ENCODE measurements at regions not wholly inside any gene's neighbourhood (a gene's known extent, or its start where the extent isn't known, plus 50 kb on each side); places are given as distances from the start of the nearest gene placed in this dataset.

- no peak overlapping the region for H3K27ac ChIP-seq (ENCODE audit: low read length, poor library complexity, severe bottlenecking)
- no peak overlapping the region for H3K4ac ChIP-seq (ENCODE audit: low read depth in 1 of 2, low read length in 2 of 2)
- no peaks in the 10 kb centered on the region for H3K4me1 ChIP-seq (ENCODE audit: control insufficient read depth, insufficient read depth, low read depth, low read length)
- no peak for DNase-seq
- no peak overlapping the region for H2AK5ac ChIP-seq (ENCODE audit: low read length, severe bottlenecking)
- no peak overlapping the region for H3K23ac ChIP-seq (ENCODE audit: low read length in 2 of 2)
- H2BK5ac ChIP-seq (ENCODE audit: low read depth, low read length, poor library complexity, severe bottlenecking), result no peak overlapping the region
- H3K79me1 ChIP-seq (replicated peaks; ENCODE audit: low read length, poor library complexity, severe bottlenecking), result no peaks in the 10 kb centered on the region
- no peak overlapping the region for H3K4me2 ChIP-seq (ENCODE audit: low read length, poor library complexity, severe bottlenecking)
- no peak overlapping the region for H2BK12ac ChIP-seq (ENCODE audit: low read length in 2 of 2)
- H2BK15ac ChIP-seq (ENCODE audit: low read depth, poor library complexity, severe bottlenecking), result no peak overlapping the region
- no CpG with 5 or more reads among the region's 2 CpGs for WGBS
- no peaks in the 10 kb centered on the region for H3K36me3 ChIP-seq (ENCODE audit: control insufficient read depth in 1 of 2, insufficient read depth in 2 of 2, low read depth in 1 of 2, low read length in 2 of 2)
- no peaks in the 10 kb centered on the region for H3K9me3 ChIP-seq (ENCODE audit: control insufficient read depth, low read length)
- H3K18ac ChIP-seq (ENCODE audit: low read depth in 1 of 2, low read length in 2 of 2), result no peak overlapping the region
- H2AFZ ChIP-seq (ENCODE audit: low read depth, low read length), result no peak overlapping the region
- H3K27me3 ChIP-seq (ENCODE audit: control insufficient read depth in 1 of 2, insufficient read depth in 1 of 2, low read length in 2 of 2), result no peaks in the 10 kb centered on the region
- no peak overlapping the region for H4K8ac ChIP-seq (ENCODE audit: low read length)
- no peak overlapping the region for H2BK120ac ChIP-seq (ENCODE audit: low read depth, low read length)
- no peak overlapping the region for H3K9ac ChIP-seq (ENCODE audit: low read length)
- no peak overlapping the region for H3K14ac ChIP-seq (ENCODE audit: low read length in 2 of 2)
- no peak overlapping the region for H4K91ac ChIP-seq (ENCODE audit: low read length)
- no peak overlapping the region for H3K4me3 ChIP-seq (ENCODE audit: insufficient read depth in 1 of 2, low read depth in 1 of 2, low read length in 2 of 2)
Measured at GRCh38 chr2:223176970-223177369, 125.0 kb downstream of the KCNE4 start.

- Histone ChIP-seq H3K4me3 (ENCODE audit: insufficient read depth in 1 of 2, low read depth in 1 of 2, low read length in 2 of 2) (no peak overlapping the region), H3K27ac (ENCODE audit: low read length, poor library complexity, severe bottlenecking) (no peak overlapping the region), H3K9me3 (ENCODE audit: control insufficient read depth, low read length) (no peaks in the 10 kb centered on the region), H3K9ac (ENCODE audit: low read length) (no peak overlapping the region), H2AFZ (ENCODE audit: low read depth, low read length) (no peak overlapping the region), H3K4ac (ENCODE audit: low read depth in 1 of 2, low read length in 2 of 2) (no peak overlapping the region), H3K23ac (ENCODE audit: low read length in 2 of 2) (no peak overlapping the region), H3K4me2 (ENCODE audit: low read length, poor library complexity, severe bottlenecking) (no peak overlapping the region), H4K91ac (ENCODE audit: low read length) (no peak overlapping the region), H3K14ac (ENCODE audit: low read length in 2 of 2) (no peak overlapping the region), H2BK15ac (ENCODE audit: low read depth, poor library complexity, severe bottlenecking) (no peak overlapping the region), H3K27me3 (ENCODE audit: control insufficient read depth in 1 of 2, insufficient read depth in 1 of 2, low read length in 2 of 2) (no peaks in the 10 kb centered on the region), H2BK12ac (ENCODE audit: low read length in 2 of 2) (no peak overlapping the region), H2BK120ac (ENCODE audit: low read depth, low read length) (no peak overlapping the region), H3K18ac (ENCODE audit: low read depth in 1 of 2, low read length in 2 of 2) (no peak overlapping the region), H2AK5ac (ENCODE audit: low read length, severe bottlenecking) (no peak overlapping the region), H4K8ac (ENCODE audit: low read length) (no peak overlapping the region), H3K4me1 (ENCODE audit: control insufficient read depth, insufficient read depth, low read depth, low read length) (no peaks in the 10 kb centered on the region), H2BK5ac (ENCODE audit: low read depth, low read length, poor library complexity, severe bottlenecking) (no peak overlapping the region), H3K79me1 (replicated peaks; ENCODE audit: low read length, poor library complexity, severe bottlenecking) (no peaks in the 10 kb centered on the region), H3K36me3 (ENCODE audit: control insufficient read depth in 1 of 2, insufficient read depth in 2 of 2, low read depth in 1 of 2, low read length in 2 of 2) (no peaks in the 10 kb centered on the region)
- DNase-seq, result no peak
- 75% methylated on average over 2 of the region's 2 CpGs for WGBS
Measured at GRCh38 chr2:223180463-223180862, 128.5 kb downstream of the KCNE4 start.

GRCh38 chr2:223181561-223181960 lies 129.6 kb downstream of the KCNE4 start:
- Histone ChIP-seq H3K14ac (ENCODE audit: low read length in 2 of 2) (no peak overlapping the region), H2AK5ac (ENCODE audit: low read length, severe bottlenecking) (no peak overlapping the region), H3K4me3 (ENCODE audit: insufficient read depth in 1 of 2, low read depth in 1 of 2, low read length in 2 of 2) (no peak overlapping the region), H2BK15ac (ENCODE audit: low read depth, poor library complexity, severe bottlenecking) (no peak overlapping the region), H3K4me1 (ENCODE audit: control insufficient read depth, insufficient read depth, low read depth, low read length) (no peaks in the 10 kb centered on the region), H3K27ac (ENCODE audit: low read length, poor library complexity, severe bottlenecking) (no peak overlapping the region), H4K91ac (ENCODE audit: low read length) (no peak overlapping the region), H2BK120ac (ENCODE audit: low read depth, low read length) (no peak overlapping the region), H3K36me3 (ENCODE audit: control insufficient read depth in 1 of 2, insufficient read depth in 2 of 2, low read depth in 1 of 2, low read length in 2 of 2) (no peaks in the 10 kb centered on the region), H3K9ac (ENCODE audit: low read length) (no peak overlapping the region), H3K4me2 (ENCODE audit: low read length, poor library complexity, severe bottlenecking) (no peak overlapping the region), H3K4ac (ENCODE audit: low read depth in 1 of 2, low read length in 2 of 2) (no peak overlapping the region), H3K27me3 (ENCODE audit: control insufficient read depth in 1 of 2, insufficient read depth in 1 of 2, low read length in 2 of 2) (no peaks in the 10 kb centered on the region), H3K9me3 (ENCODE audit: control insufficient read depth, low read length) (no peaks in the 10 kb centered on the region), H3K79me1 (replicated peaks; ENCODE audit: low read length, poor library complexity, severe bottlenecking) (no peaks in the 10 kb centered on the region), H4K8ac (ENCODE audit: low read length) (no peak overlapping the region), H2BK5ac (ENCODE audit: low read depth, low read length, poor library complexity, severe bottlenecking) (no peak overlapping the region), H3K23ac (ENCODE audit: low read length in 2 of 2) (no peak overlapping the region), H3K18ac (ENCODE audit: low read depth in 1 of 2, low read length in 2 of 2) (no peak overlapping the region), H2AFZ (ENCODE audit: low read depth, low read length) (no peak overlapping the region), H2BK12ac (ENCODE audit: low read length in 2 of 2) (no peak overlapping the region)
- no peak for DNase-seq
- WGBS, result no CpG with 5 or more reads among the region's 1 CpG

DNA sequence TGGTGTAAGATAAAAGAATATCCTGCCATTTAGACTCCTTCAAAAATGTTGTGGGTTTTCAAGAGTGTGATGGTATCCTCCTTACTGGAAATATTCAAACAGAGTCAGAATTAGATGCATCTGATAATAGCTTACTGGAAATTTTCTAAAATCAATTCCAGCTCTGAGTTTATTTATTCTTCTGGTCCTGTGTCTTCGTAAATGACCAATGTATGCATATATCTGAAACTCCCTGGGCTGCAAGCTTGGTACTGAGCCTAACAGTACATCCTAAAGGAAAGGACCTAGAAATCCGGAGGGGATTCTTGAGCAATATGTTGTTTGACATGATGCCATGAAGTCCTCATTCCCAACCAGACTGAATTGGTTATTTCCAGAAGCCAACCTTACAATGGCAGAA lies 130.4 kb downstream of the KCNE4 start:
- Histone ChIP-seq H2AK5ac (ENCODE audit: low read length, severe bottlenecking) (no peak overlapping the region), H3K9ac (ENCODE audit: low read length) (no peak overlapping the region), H2AFZ (ENCODE audit: low read depth, low read length) (no peak overlapping the region), H2BK5ac (ENCODE audit: low read depth, low read length, poor library complexity, severe bottlenecking) (no peak overlapping the region), H3K36me3 (ENCODE audit: control insufficient read depth in 1 of 2, insufficient read depth in 2 of 2, low read depth in 1 of 2, low read length in 2 of 2) (no peaks in the 10 kb centered on the region), H3K27ac (ENCODE audit: low read length, poor library complexity, severe bottlenecking) (no peak overlapping the region), H3K18ac (ENCODE audit: low read depth in 1 of 2, low read length in 2 of 2) (no peak overlapping the region), H4K8ac (ENCODE audit: low read length) (no peak overlapping the region), H3K4ac (ENCODE audit: low read depth in 1 of 2, low read length in 2 of 2) (no peak overlapping the region), H4K91ac (ENCODE audit: low read length) (no peak overlapping the region), H3K4me1 (ENCODE audit: control insufficient read depth, insufficient read depth, low read depth, low read length) (no peaks in the 10 kb centered on the region), H3K79me1 (replicated peaks; ENCODE audit: low read length, poor library complexity, severe bottlenecking) (no peaks in the 10 kb centered on the region), H2BK15ac (ENCODE audit: low read depth, poor library complexity, severe bottlenecking) (no peak overlapping the region), H2BK120ac (ENCODE audit: low read depth, low read length) (no peak overlapping the region), H2BK12ac (ENCODE audit: low read length in 2 of 2) (no peak overlapping the region), H3K14ac (ENCODE audit: low read length in 2 of 2) (no peak overlapping the region), H3K4me3 (ENCODE audit: insufficient read depth in 1 of 2, low read depth in 1 of 2, low read length in 2 of 2) (no peak overlapping the region), H3K23ac (ENCODE audit: low read length in 2 of 2) (no peak overlapping the region), H3K9me3 (ENCODE audit: control insufficient read depth, low read length) (no peaks in the 10 kb centered on the region), H3K4me2 (ENCODE audit: low read length, poor library complexity, severe bottlenecking) (no peak overlapping the region), H3K27me3 (ENCODE audit: control insufficient read depth in 1 of 2, insufficient read depth in 1 of 2, low read length in 2 of 2) (no peaks in the 10 kb centered on the region)
- 91% methylated on average over 2 of the region's 2 CpGs for WGBS
- DNase-seq, result no peak

All from mesenchymal stem cell (in vitro differentiated cells and primary cell).